ENCODE measurements at regions not wholly inside any gene's neighbourhood (a gene's known extent, or its start where the extent isn't known, plus 50 kb on each side); places are given as distances from the start of the nearest gene placed in this dataset.

DNA sequence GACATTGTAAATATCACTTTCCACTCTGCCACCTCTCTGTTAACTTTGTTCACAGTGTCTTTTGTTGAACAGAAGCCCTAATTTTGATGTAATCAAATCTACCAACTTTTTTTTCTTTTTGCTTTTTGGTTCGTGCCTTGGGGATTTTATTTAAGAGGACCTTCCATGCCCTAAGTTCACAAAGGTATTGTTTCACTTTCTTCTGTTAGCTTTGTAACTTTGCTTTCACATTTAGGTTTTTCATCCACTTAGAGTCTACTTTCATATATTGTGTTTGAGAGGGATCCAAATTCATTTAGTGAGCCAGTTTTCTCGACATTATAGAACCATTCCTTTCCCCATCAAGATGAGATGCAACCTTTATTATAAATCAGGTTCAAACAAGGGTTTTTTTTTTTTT is 275.7 kb upstream of the CRY1 start:
- TF ChIP-seq, protein P1, sequence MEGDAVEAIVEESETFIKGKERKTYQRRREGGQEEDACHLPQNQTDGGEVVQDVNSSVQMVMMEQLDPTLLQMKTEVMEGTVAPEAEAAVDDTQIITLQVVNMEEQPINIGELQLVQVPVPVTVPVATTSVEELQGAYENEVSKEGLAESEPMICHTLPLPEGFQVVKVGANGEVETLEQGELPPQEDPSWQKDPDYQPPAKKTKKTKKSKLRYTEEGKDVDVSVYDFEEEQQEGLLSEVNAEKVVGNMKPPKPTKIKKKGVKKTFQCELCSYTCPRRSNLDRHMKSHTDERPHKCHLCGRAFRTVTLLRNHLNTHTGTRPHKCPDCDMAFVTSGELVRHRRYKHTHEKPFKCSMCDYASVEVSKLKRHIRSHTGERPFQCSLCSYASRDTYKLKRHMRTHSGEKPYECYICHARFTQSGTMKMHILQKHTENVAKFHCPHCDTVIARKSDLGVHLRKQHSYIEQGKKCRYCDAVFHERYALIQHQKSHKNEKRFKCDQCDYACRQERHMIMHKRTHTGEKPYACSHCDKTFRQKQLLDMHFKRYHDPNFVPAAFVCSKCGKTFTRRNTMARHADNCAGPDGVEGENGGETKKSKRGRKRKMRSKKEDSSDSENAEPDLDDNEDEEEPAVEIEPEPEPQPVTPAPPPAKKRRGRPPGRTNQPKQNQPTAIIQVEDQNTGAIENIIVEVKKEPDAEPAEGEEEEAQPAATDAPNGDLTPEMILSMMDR (IDR thresholded peaks at IDR 0.05; ENCODE audit: insufficient read depth, low read length): no peak
- TF ChIP-seq POLR2AphosphoS5 (IDR thresholded peaks at IDR 0.05; ENCODE audit: low read depth): no peak
- no peak for TF ChIP-seq SPI1 (IDR thresholded peaks at IDR 0.05; ENCODE audit: borderline replicate concordance, low read depth)
- TF ChIP-seq, protein P2, sequence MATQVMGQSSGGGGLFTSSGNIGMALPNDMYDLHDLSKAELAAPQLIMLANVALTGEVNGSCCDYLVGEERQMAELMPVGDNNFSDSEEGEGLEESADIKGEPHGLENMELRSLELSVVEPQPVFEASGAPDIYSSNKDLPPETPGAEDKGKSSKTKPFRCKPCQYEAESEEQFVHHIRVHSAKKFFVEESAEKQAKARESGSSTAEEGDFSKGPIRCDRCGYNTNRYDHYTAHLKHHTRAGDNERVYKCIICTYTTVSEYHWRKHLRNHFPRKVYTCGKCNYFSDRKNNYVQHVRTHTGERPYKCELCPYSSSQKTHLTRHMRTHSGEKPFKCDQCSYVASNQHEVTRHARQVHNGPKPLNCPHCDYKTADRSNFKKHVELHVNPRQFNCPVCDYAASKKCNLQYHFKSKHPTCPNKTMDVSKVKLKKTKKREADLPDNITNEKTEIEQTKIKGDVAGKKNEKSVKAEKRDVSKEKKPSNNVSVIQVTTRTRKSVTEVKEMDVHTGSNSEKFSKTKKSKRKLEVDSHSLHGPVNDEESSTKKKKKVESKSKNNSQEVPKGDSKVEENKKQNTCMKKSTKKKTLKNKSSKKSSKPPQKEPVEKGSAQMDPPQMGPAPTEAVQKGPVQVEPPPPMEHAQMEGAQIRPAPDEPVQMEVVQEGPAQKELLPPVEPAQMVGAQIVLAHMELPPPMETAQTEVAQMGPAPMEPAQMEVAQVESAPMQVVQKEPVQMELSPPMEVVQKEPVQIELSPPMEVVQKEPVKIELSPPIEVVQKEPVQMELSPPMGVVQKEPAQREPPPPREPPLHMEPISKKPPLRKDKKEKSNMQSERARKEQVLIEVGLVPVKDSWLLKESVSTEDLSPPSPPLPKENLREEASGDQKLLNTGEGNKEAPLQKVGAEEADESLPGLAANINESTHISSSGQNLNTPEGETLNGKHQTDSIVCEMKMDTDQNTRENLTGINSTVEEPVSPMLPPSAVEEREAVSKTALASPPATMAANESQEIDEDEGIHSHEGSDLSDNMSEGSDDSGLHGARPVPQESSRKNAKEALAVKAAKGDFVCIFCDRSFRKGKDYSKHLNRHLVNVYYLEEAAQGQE (IDR thresholded peaks at IDR 0.05; ENCODE audit: insufficient replicate concordance, low read depth): no peak
- no peak for TF ChIP-seq GABPA (IDR thresholded peaks at IDR 0.05; ENCODE audit: low read depth)
- Histone ChIP-seq H3K4me3 (replicated peaks; ENCODE audit: insufficient read depth, low read length) (no peak overlapping the region), H3K27me3 (ENCODE audit: insufficient read depth, poor library complexity, severe bottlenecking) (no peaks in the 10 kb centered on the region), H3K27ac (replicated peaks) (no peak overlapping the region)
- DNase-seq (ENCODE audit: low read depth in 1 of 2, low spot score in 1 of 2): no peak

DNA sequence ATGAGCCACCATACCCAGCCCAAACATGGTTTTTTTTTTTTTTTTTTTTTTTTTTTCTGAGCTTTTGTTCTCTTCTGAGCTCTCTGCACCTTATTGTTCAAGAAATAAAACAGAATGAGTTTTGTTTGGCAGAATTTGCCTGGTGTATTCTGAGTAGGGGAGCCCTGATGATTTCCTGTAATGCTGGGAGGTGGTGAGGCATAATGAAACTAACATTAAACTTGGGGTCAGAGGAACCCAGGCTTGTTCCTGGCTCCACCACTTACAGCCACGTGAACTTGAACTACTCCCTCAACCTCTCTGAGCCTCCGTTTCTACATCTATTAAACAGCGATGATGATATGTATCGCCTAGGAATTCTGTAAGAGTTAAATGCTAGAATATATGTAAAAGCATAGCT is 276.3 kb upstream of the CRY1 start:
- H3K4me3 ChIP-seq (replicated peaks; ENCODE audit: insufficient read depth, low read length): no peak overlapping the region
- DNase-seq (ENCODE audit: low read depth in 1 of 2, low spot score in 1 of 2): no peak
- no peak overlapping the region for H3K27ac ChIP-seq (replicated peaks)
- TF ChIP-seq, protein P2 (IDR thresholded peaks at IDR 0.05; ENCODE audit: insufficient replicate concordance, low read depth): no peak
- TF ChIP-seq, protein P1 (IDR thresholded peaks at IDR 0.05; ENCODE audit: insufficient read depth, low read length): no peak
- TF ChIP-seq GABPA (IDR thresholded peaks at IDR 0.05; ENCODE audit: low read depth) (no peak), SPI1 (IDR thresholded peaks at IDR 0.05; ENCODE audit: borderline replicate concordance, low read depth) (no peak), POLR2AphosphoS5 (IDR thresholded peaks at IDR 0.05; ENCODE audit: low read depth) (no peak)
- H3K27me3 ChIP-seq (ENCODE audit: insufficient read depth, poor library complexity, severe bottlenecking): no peaks in the 10 kb centered on the region

DNA sequence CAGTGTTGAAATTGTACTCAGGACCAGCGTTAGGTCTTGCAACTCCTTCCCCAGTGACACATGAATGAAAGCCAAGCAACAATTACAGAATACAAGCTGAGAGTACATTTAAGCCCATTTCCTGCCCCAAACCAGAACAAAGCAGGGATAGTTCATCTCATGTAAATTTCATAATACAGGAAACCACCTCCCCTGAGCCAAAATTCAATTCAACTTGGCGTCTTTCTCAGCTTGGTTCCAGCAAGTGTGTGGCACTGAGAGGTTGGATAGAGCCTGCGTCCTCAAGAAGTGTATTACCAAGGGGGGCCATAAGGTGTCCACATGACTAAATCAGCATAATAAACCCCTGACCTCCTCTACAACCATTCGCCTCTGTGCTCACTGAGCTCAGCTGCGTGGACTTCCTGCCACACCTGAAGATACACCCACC is 278.9 kb upstream of the CRY1 start:
- H3K27ac ChIP-seq (replicated peaks): no peak overlapping the region
- no peak overlapping the region for H3K4me3 ChIP-seq (replicated peaks; ENCODE audit: insufficient read depth, low read length)
- TF ChIP-seq, protein P2 (IDR thresholded peaks at IDR 0.05; ENCODE audit: insufficient replicate concordance, low read depth): no peak
- TF ChIP-seq SPI1 (IDR thresholded peaks at IDR 0.05; ENCODE audit: borderline replicate concordance, low read depth): no peak
- H3K27me3 ChIP-seq (ENCODE audit: insufficient read depth, poor library complexity, severe bottlenecking): no peaks in the 10 kb centered on the region
- peak in 1 of 2 experiments; percentile 67 for DNase-seq (ENCODE audit: low read depth in 1 of 2, low spot score in 1 of 2)

Measured in HL-60 (cell line).